Glomerular visceral epithelial cell (primary cell): ENCODE measurements at regions not wholly inside any gene's neighbourhood (a gene's known extent, or its start where the extent isn't known, plus 50 kb on each side); places are given as distances from the start of the nearest gene placed in this dataset.

ENCODE experiments used
- DNase-seq: peaks from one replicate; pipeline ENCODE4 v3.0.0-alpha.2; 2016; ENCODE audit errors: extremely low spot score

DNA sequence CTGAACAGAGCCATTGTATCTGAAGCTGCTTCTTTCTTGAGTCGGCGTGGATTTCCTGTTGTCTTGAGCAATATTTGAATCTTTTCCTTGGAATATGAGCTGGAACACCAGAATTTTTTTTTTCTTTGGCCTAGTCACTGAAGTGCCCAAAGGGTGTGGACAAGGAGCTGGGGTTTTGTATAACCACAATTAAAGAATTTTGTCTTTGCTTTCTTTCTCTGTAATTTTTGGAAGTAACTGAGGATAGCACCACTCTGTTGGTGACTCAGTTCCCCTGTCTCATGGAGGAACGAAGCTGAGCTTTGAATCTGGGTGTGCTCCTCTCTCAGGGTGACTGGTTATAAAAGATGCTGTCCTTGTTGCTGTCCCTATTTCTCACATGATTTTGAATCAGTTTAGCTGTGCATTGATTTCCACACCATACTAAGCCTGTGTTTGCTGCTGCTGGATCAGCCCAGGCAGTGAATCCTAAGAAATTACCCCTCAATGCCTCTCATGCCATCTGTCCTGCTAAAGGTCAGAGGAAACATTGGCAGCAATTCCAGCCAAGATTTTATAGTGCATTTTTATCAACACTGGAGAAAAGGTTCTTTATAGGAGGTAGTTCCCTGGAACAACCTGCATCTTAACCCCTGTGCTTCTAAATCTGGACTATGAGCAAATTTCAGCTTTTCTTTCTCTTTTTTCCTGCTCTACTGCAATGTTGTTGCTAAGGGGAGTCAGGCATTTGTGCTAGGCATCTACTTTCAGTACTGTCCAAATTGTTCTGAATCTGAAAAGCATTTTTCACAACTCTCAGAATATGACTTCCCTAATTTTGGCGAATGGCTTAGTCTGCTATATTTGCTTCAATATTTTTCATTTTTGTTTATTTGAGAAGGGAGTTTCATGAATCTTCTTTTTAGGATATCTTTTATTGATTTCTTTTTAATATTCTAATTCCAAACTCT lies 540.8 kb downstream of the SOX6 start:
- DNase-seq: no peak

DNA sequence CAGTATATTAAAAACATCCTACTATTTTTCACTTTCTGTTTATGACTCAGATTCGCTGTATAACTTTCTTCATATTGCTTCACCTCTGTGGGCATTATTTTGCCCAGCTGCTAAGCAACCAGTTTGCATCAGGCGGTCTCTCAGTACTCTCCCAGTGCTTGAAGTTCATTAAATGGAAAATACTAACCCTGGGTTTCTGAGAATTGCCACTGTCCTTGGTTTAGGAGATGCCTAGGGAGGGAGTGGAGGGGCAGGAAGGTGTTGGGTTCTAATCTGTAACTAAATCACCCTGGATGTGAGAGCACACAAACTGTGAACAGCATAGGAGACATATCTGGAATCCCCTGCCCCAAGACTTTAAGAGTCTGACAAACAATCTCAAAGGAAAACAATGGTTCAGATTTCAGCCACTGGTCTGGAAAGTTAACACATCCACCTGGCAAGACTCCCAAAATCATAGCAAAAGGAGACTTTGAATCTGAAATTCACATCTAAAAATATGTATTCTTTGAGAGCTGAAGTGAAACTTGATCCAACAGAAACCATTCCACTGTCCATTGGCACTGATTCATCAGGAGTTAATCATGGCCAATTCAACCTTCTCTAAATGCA lies 540.0 kb downstream of the SOX6 start:
- no peak for DNase-seq

DNA sequence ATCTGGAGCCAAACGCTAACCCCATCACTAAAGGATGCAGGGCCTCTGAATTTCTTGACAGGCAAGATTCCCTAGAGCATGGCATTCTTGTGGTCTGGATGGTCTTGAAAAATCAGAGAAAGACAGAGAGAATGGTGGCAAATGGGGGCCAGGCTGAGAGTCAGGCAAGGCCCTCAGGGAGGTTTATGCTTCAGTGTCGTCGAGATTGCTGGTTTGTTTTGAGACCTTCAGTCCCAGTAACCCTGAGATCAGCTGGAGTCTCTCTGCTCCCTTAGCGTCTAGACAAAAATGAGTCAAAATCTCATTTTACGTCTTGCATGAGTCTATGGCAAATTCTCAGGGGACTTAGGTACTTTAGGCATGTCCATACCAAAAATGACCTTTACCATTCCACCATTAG lies 539.3 kb downstream of the SOX6 start:
- no peak for DNase-seq

DNA sequence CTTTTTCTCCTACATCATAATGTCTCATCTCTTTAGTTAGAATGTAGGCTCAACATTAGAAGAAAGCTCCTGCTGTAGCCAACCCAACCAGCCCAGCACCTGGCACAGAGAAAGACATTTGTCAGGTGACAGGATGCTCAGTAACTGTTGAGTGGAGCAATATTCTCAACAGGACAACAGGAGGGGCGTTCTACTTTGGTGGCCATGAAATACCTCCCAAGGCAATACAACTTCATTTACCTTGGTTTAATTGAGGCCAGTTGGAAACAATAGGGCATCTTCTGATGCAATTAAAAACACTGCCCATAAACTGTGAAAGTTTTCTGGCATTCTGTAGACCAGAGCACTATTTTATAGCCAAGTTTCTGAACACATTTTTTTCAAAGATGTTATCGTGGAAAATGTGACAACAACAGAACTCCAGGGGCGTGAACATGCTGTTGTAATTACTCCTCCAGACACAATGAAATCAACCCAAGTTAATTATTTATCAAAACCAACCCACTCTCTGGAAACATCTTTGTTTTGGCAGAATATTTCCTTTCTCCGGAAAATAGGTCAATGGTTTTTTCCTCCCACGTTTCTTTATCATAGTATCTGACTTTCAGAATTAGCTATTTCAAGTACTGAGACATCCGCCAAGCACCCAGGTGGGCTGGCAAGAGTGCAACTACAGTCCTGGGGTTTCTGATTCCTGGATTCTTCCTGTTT lies 538.1 kb downstream of the SOX6 start:
- DNase-seq: no peak

DNA sequence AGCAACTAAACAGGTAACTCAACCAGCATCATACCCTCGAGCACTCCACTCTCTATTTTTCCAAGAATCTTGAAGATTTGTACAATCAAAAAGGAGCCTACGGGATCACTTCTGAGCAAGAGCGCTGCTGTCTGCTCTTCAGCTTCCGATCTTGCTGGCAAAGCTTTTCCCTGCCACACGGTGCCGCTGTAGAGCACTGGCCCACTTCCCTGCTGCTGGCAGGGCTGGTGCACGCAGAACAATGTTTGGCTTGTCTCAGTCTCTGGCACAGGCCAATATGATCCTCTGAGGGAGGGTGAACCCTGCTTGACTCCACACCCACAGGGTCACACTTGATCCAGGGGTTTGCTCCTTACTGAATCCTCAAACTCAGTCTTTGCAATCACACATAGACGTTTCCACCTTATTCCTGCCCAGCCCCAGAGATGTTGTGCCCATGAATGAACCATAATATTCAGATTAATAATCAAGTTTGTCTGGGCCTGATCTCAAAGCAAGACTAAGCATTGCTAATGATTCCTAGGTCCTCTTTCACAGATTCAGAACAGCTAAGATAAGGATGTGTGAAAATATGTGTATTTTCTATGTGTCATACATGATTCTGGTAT lies 536.6 kb downstream of the SOX6 start:
- peak; percentile 0 for DNase-seq

DNA sequence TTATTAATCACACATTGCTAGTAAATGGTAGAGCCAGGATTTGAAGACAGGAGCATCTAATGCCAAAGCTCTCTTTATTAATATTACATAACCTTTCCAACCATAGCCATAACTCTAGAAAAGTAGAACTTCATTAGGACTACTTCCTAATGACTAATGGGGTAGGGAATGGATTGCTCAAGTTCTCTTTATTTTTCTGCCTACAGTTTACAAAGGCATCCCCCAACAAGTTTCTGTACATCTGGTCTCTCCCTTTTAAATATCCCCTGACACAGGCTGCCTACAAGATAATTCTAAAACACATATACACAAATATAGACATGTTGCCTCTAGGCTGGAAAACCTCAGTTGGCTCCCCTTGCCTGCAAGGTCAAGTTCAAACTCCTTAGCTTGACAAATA lies 534.9 kb downstream of the SOX6 start:
- DNase-seq: no peak

DNA sequence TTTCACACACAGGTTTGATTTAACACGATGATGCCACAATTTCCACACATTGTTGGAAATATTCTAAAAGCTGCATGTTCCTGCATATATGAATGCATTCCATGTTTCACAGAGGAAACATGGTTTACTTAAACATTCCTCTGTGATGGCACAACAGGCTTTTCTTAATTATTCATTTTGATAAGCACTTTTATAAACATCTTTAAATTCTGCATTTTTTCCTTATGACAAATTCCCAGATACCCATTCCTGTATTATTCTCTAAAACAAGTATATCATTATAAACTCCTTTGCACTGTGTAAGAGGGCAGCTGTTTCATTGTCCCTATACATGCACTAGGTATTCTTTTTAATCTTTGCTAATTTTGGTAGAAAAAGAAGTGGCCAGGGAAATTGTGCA lies 532.3 kb downstream of the SOX6 start:
- DNase-seq: no peak

DNA sequence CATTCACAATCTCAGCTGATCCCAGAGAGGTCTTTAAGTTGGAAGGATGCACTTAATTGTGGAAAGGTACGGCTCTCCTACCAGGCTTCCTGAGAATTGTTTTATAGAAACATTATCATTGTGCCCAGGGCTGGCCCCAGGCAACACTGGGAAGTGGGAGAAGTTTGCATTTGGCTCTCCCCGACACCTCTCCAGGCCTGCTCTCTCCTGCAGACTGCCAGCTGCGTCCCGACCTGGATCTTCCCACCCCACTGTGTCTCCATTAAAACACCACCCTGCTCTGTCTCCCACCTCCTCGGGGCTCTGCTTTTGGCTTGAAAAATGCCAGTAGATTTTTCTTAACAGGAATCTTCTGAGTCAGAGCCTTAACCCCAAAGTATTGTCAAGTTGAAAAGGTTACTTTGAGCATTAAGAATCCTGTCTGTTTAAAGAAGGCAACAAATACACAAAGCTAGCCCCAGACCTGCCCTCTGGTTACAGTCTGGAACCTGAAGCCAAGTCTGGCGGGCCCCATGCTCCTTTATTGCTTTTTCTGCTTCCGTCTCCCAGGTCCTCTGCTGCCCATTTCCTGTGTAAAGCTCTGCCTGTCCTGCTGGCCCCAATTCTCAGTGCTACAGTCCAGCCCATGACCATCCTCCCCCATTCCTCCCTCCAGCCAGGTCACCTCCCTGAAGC lies 530.2 kb downstream of the SOX6 start:
- no peak for DNase-seq

DNA sequence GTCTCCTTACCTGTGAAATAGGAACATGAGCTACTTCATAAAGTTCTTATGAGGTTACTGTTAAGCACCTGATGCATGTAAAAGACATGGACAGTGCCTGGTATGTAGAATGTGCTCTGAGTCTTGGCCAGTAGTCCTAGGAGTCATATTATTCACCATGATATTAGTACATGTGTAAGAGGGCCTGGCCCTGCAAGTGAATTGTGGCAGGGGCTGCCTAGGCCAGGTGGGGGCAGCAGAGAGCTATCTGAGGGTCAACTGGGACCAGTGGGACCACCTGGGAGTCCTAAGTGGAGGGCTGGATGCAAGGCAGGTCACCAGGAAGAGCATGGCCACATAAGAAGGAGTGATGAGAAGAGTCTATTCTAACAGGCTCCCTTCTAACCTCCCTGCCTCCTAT lies 529.5 kb downstream of the SOX6 start:
- no peak for DNase-seq

DNA sequence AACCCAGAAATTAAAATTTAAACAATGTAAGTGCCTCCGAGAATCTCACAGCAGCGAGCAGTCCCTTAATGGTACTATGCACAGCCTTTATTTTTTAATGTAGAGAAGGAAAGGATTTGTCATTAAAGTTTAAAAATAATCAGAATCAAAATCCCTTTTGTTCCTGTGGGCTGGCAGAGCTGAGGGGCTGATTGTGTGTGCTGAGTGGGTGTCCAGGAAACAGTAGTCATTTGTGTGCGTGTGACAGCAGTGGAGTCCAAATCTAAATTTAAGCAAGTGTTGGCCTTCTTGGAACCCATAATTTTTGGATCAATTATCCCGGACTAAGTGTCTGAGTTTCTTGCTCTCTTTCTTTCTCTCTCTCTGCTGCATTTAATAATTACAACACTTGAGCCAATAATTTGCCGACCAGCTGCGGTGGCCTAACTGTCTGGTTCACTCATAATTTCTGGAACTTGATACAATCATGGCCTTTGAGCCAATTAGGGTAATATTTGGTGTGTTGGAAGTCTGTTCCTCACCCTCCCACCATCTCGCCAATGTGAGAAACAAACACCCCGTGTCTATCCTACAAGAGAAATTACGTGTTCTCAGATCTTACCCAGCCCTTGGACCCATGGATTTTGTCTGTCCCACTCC lies 528.0 kb downstream of the SOX6 start:
- no peak for DNase-seq

DNA sequence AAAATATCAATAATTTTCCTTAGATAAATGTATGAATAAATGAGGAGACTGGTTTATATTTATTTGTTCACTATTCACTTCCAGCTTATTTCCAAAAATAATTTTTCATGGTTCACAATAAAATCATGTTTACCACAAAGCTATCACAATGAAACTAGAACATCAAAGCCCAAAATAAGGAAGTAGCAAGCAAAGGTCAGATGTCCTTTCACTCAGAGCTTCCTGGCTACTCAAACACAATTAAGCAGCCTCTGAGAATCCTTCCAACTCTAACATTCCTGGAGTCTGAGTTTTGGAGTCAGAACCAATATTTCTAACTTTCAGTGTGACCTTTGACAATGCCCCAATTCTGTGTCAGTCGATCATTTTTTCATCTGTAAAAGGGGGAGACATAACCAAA lies 527.0 kb downstream of the SOX6 start:
- no peak for DNase-seq

DNA sequence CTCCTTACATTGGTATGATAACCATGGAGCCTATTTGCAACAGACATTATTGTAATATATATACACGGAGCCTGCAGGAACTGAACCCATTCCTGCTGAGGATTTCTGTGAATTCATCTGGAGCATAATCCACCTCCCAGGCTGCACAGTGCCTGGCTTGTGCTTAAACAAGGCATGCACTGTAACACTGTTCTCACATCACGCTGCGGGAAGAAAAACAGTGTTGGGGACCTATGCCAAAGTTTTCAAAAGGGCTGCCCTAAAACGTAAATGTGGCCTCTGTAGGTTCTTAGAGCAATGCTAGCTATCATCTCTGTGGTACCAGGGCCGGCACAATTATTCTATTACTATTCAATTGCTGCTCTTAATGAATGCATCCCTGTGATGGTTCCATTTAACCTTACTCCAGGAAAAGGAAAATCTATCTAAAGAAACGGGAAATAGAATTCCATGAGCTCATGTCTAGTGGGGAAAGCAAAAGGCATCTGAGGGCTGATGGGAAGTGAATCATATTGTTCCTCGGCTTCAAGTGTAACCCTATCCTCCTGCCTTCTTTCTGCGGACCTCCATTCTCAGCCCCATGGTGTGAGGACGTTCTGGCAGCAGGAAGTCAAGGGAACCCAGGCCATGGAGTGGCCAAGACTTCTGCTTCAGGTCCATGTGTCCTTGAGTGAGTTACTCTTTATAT lies 525.5 kb downstream of the SOX6 start:
- no peak for DNase-seq

DNA sequence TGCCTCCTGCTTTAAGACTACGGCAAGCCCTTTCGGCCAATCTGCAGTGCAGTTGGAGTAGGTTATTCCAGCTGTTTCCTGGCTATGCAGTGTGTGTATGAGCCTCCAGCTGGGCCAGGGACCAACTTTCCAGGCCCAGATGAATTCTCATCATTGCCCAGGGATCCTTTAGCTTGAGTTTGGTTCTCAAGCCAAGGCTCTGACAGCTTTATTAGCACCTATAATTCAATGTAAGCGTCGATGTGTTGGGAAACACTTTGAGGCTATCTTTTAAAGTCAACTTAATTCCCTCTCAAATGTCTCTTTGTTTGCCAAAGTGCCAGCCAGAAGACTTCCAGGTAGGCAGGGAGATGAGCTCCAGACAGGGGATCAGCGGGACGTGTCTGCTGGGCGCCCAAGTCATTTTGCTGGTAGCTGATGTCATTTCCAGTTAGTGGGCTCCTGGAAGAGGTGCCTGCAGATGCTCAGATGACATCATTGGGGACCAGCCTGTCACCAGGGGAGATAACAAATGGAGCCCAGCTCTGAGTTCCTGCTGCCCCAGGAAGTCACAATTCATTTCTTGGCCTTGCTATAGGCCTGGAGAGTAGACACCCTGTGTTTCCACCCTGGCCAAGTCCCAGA lies 520.4 kb downstream of the SOX6 start:
- DNase-seq: no peak

DNA sequence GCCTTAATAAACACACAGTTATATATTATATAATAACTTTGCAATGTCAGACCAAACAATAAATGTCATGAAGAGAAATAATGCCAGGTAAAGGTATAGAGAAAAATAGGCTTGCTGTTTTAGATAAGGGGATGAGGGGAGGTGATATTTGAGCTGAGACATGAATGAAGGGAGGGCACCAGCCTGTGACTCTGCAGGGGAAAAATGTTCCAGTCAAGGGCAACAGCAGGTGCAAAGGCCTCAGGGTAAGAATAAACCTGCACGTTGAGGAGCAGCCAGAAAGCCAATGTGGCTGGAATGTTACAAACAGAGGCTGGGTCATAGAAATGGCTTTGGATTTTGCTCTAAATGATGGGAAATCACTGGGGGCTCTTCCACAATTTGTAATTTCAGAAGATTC lies 519.6 kb downstream of the SOX6 start:
- no peak for DNase-seq

DNA sequence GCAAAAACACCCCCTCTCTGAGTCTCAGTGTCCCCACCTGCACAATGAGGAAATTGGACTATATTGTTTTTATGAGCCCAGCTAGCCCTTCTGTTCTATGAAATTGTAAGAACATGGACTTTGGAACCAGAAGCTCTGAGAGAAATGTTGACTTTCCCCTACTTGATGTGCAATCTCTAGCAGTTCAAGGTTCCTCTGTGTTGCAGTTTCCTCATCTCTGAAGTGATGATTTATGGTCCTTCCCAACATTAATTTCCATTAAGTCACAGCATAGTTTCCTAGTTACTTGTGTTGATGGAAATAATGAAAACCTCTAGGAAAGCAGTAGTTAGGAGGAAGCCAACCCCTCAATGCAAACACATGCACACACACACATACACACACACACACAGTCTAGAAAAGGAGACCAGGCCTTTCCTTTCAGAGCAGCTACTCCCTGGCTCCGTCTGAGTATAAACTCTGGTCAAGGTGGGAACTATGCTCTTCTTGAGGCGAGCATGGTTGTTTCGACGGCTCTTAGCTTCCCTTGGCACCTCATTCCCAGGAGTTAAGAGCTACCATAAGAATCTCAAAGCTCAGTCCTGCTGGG lies 518.4 kb downstream of the SOX6 start:
- no peak for DNase-seq

DNA sequence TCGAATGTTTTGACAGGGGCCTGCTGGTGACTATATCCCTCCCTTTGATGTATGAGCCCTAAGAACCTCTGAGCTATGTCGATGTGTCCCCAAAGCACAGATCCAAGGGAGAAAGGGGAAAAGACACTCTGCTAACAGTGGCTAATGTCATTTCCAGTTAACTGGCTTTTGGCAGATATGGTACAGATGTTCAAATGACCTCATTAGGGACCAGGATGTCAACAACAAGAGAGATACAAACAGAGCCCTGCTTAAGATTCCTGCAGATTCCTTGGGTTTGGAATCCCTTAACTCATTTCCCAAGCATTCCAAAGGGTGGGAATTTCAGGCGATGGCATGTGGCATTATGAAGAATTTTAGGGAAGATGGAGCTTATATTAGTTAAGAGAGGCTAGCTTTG lies 517.3 kb downstream of the SOX6 start:
- DNase-seq: no peak

DNA sequence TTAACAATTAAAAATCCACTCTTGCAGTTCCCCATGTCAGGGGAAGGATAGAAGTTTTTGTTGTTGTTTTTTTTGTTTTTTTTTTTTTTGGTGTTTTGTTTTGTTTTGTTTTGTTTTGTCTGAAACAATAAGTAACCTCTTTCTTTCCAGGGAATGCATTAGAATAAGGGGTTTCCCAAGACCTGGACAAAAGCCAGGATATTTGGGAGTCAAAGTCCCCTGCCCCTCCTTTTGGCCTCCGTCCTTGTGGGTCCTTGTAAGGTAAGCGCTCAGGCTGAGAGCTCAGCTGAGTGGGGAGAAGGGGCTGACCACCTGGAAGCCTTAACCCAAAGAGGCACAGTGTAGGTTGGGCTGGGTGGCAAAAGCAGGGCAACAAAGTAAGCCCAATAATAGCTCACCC lies 515.4 kb downstream of the SOX6 start:
- no peak for DNase-seq

DNA sequence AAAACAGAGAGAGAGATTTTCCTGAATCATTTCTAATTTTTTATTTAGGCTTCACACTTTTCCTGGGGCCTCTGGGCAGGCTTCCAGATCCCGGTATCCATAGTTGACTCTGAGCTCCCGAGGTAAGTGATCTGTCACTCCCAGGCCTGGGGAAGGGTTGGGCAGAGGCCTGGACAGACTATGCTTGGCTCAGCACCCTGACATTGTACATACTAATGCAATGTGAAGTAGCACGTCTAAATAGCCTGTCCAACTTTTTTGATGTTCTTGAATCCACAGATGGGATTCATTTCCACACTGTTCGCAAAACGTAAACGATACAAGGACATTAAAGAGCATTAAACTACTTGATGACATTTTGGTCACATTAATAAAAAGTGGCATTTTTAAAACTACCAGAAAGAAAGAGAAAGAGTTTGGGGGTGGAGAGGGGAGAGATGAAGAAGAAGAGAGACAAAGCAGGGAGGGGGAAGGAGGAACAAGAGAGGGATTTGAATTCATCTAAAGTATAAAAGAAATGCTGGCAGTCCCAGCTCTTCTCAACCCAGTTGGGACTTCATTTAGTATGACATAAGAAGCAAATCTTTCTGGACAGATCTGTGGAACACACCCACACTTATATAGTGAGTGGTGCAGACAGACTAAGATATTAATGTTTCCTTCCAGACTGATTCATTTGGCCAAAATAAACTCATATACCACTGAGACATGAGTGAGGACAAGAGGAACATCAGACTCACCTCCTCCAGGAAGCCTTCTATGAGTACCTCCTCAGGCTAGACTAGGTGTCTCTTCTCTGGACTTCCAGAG lies 514.2 kb downstream of the SOX6 start:
- no peak for DNase-seq

DNA sequence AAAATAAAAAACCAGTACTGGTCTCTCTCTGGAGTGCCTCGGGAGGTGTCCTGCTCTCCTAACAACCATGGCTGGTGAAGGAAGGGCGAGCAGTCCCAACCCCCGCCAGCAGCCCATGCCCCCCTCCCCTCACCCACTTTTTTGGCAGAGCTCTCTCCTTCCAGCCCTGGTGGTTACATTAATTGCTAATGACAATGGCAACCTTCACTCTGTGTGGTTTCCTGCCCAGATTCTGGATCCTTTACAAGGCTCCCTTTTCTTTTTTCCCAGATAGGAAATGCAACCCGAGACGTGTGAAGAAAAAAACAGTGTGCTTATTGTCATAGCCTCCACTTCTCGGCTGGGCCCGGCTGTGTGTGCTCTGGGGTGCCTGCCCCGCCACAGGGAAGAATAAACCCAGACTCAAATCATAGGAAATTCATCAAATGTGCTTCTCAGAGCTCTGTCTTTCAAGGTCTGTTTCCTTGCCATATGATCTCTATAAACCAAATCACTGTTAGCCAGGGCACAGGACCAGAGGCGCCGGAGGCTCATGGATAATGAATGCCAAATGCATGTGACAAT lies 513.0 kb downstream of the SOX6 start:
- no peak for DNase-seq
